Transverse colon (tissue), 4 donors: ENCODE measurements at regions not wholly inside any gene's neighbourhood (a gene's known extent, or its start where the extent isn't known, plus 50 kb on each side); places are given as distances from the start of the nearest gene placed in this dataset.
A peak's percentile ranks its signal among the peaks of the same experiment; 100 is the strongest.

Experiments
- DNase-seq: peaks from one replicate; pipeline ENCODE4 v3.0.0-alpha.2; 2019
- H3K27ac ChIP-seq, 4 donors: fragments of 200-600 bp; sonication (generic); 2 replicates each; pipeline ENCODE4 v1.5.1; 2016 to 2018; ENCODE audit warnings: inconsistent platforms in 4 of 4
- H3K27me3 ChIP-seq: fragments of 200-600 bp; sonication (generic); 2 replicates; pipeline ENCODE4 v1.5.1; 2017; ENCODE audit warnings: inconsistent platforms
- H3K36me3 ChIP-seq, 4 donors: fragments of 200-600 bp; sonication (generic); 2 replicates each; pipeline ENCODE4 v1.5.1; 2017 to 2019; ENCODE audit warnings: inconsistent platforms in 4 of 4
- H3K4me1 ChIP-seq, 4 donors: fragments of 200-600 bp; sonication (generic); 2 replicates each; pipeline ENCODE4 v1.5.1; 2017 to 2020; ENCODE audit warnings: inconsistent platforms in 4 of 4
- H3K4me3 ChIP-seq, 4 donors: fragments of 200-600 bp; sonication (generic); 1 replicate in 1 of 4; 2 replicates in 3 of 4; pipeline versions ENCODE4 v1.5.1 to v1.6.1; 2017 to 2019; ENCODE audit warnings: inconsistent platforms in 4 of 4
- H3K9me3 ChIP-seq, 2 donors: fragments of 200-600 bp; sonication (generic); 2 replicates each; pipeline ENCODE4 v1.5.1; 2017 to 2019; ENCODE audit warnings: inconsistent platforms in 2 of 2
- EP300 ChIP-seq: sonication (generic); formaldehyde crosslinking; IDR thresholded peaks from one replicate; pipeline ENCODE4 v1.6.1; 2017; ENCODE audit warnings: antibody characterized with exemption, low read depth
- POLR2A ChIP-seq: fragments of 450-650 bp; IDR thresholded peaks from one replicate; pipeline ENCODE4 v1.6.1; 2016; ENCODE audit warnings: antibody characterized with exemption, mild to moderate bottlenecking, moderate library complexity
- POLR2AphosphoS5 ChIP-seq, 3 donors: sonication (generic); formaldehyde crosslinking; IDR thresholded peaks; one replicate each; pipeline ENCODE4 v1.6.1; 2016; ENCODE audit warnings: antibody characterized with exemption in 3 of 3
- WGBS, 2 donors: methylation state at CpG; one replicate each; pipeline ENCODE4 v1.1.5; 2018; ENCODE audit warnings: low coverage in 1 of 2; 5-methylcytosine and 5-hydroxymethylcytosine counted together
- in situ Hi-C, 4 donors: fragments of 200-750 bp; cut with MboI; loops; one replicate each; pipeline versions ENCODE4 v1.15.0 to v1.15.1; 2017; ENCODE audit warnings: low sequenced_read_pairs in 3 of 4, low pct_ligation_motif_present in 1 of 4, low pct_unique_long_range_greater_than_20kb in 1 of 4
- intact Hi-C: fragments of 100-400 bp; cut with DNase I; formaldehyde crosslinking; loops from one replicate; pipeline ENCODE4 v1.15.1; 2023; ENCODE audit warnings: low total_unique reads
- TF ChIP-seq, protein P1 (sequence below), 5 experiments: fragments of 200-600 bp in 3 of 5; fragments of 450-650 bp in 2 of 5; sonication (generic) in 3 of 5; IDR thresholded peaks; 1 replicate in 2 of 5; 2 replicates in 3 of 5; pipeline ENCODE4 v1.5.1; 2016 to 2017; ENCODE audit warnings: antibody characterized with exemption in 5 of 5, inconsistent platforms in 3 of 5, mild to moderate bottlenecking in 2 of 5, moderate library complexity in 1 of 5

- H3K36me3 ChIP-seq: no peaks in the 10 kb centered on the region
- intact Hi-C loops: no loop called here
- peaks cover 3 to 24% (median 15%) of the 10 kb centered on the region in 4 donors for H3K4me1 ChIP-seq
- TF ChIP-seq POLR2AphosphoS5 (IDR thresholded peaks at IDR 0.05) (peak in 2 of 3 donors; percentile 64 to 65), POLR2A (no peak), EP300 (peak; percentile 69)
- TF ChIP-seq, protein P1, sequence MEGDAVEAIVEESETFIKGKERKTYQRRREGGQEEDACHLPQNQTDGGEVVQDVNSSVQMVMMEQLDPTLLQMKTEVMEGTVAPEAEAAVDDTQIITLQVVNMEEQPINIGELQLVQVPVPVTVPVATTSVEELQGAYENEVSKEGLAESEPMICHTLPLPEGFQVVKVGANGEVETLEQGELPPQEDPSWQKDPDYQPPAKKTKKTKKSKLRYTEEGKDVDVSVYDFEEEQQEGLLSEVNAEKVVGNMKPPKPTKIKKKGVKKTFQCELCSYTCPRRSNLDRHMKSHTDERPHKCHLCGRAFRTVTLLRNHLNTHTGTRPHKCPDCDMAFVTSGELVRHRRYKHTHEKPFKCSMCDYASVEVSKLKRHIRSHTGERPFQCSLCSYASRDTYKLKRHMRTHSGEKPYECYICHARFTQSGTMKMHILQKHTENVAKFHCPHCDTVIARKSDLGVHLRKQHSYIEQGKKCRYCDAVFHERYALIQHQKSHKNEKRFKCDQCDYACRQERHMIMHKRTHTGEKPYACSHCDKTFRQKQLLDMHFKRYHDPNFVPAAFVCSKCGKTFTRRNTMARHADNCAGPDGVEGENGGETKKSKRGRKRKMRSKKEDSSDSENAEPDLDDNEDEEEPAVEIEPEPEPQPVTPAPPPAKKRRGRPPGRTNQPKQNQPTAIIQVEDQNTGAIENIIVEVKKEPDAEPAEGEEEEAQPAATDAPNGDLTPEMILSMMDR (IDR thresholded peaks at IDR 0.05): no peak
- DNase-seq: peak; percentile 40
- peak overlapping the region; percentile 73 to 84 (median 78) for H3K27ac ChIP-seq
- H3K4me3 ChIP-seq: no peak overlapping the region
- no peaks in the 10 kb centered on the region for H3K27me3 ChIP-seq
- WGBS, 2 donors: 19% methylated on average over 1 of the region's 1 CpG; no CpG with 5 or more reads in 1 of the 2 donors
- no peaks in the 10 kb centered on the region for H3K9me3 ChIP-seq
- in situ Hi-C loops: no loop called here
These were observed 76.3 kb upstream of the SLC44A3 start for GRCh38 chr1:94743862-94744261.

DNA sequence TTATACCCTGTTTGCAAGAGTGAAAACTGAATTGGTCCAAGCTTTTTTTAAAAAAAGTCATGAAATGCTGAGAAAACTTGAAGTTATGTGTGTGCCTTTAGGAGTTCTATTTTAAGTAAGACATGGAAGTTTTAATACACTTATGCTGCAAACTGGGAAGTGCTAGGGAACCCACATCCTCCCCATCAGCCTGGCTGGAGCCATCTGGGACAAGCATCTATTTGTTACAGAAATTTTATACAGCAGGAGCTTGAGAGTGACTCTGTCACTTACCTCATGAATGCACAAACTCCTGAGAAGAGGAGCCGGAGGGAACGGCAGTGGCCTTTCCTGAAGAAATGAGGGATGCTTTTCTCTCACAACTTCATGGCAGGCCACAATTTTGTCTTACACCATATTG is 78.2 kb upstream of the SLC44A3 start:
- H3K27me3 ChIP-seq: no peaks in the 10 kb centered on the region
- H3K4me3 ChIP-seq: no peak overlapping the region
- no peaks in the 10 kb centered on the region for H3K36me3 ChIP-seq
- in situ Hi-C loops (no loop called here), intact Hi-C loops (no loop called here)
- no peaks in the 10 kb centered on the region for H3K9me3 ChIP-seq
- DNase-seq: no peak
- H3K27ac ChIP-seq: no peak overlapping the region
- WGBS, 2 donors: 80 to 95% methylated on average over 1 to 2 of the region's 2 CpGs
- TF ChIP-seq, protein P1 (IDR thresholded peaks at IDR 0.05): no peak
- no peak for TF ChIP-seq EP300
- TF ChIP-seq POLR2AphosphoS5 (IDR thresholded peaks at IDR 0.05): no peak
- no peak for TF ChIP-seq POLR2A
- peaks cover 3 to 36% (median 22%) of the 10 kb centered on the region in 4 donors for H3K4me1 ChIP-seq

GRCh38 chr1:94741510-94741909 is 78.6 kb upstream of the SLC44A3 start:
- H3K4me3 ChIP-seq: no peak overlapping the region
- DNase-seq: no peak
- H3K4me1 ChIP-seq: peaks cover 5 to 38% (median 23%) of the 10 kb centered on the region in 4 donors
- no peaks in the 10 kb centered on the region for H3K9me3 ChIP-seq
- WGBS, 2 donors: 73 to 76% methylated on average over 2 of the region's 2 CpGs
- in situ Hi-C loops (no loop called here), intact Hi-C loops (no loop called here)
- H3K27ac ChIP-seq: no peak overlapping the region
- no peaks in the 10 kb centered on the region for H3K27me3 ChIP-seq
- TF ChIP-seq POLR2A (no peak), EP300 (no peak), POLR2AphosphoS5 (IDR thresholded peaks at IDR 0.05) (no peak)
- TF ChIP-seq, protein P1 (IDR thresholded peaks at IDR 0.05): no peak
- H3K36me3 ChIP-seq: no peaks in the 10 kb centered on the region

- Histone ChIP-seq H3K36me3 (no peaks in the 10 kb centered on the region), H3K27me3 (no peaks in the 10 kb centered on the region), H3K27ac (peak overlapping the region in 3 of 4 donors; percentile 0 to 23 (median 23)), H3K4me1 (peaks cover 12 to 41% (median 30%) of the 10 kb centered on the region in 4 donors), H3K4me3 (no peak overlapping the region), H3K9me3 (no peaks in the 10 kb centered on the region)
- no peak for DNase-seq
- no peak for TF ChIP-seq POLR2AphosphoS5 (IDR thresholded peaks at IDR 0.05)
- TF ChIP-seq POLR2A: no peak
- TF ChIP-seq, protein P1 (IDR thresholded peaks at IDR 0.05): no peak
- TF ChIP-seq EP300: no peak
- WGBS, 2 donors: 69 to 100% methylated on average over 1 to 7 of the region's 7 CpGs
- intact Hi-C loops: no loop called here
- in situ Hi-C loops: no loop called here
These were observed 80.6 kb upstream of the SLC44A3 start for GRCh38 chr1:94739521-94740061.
